Kidney epithelial cell (primary cell): ENCODE measurements at regions not wholly inside any gene's neighbourhood (a gene's known extent, or its start where the extent isn't known, plus 50 kb on each side); places are given as distances from the start of the nearest gene placed in this dataset.

Source experiments
- DNase-seq: peaks from one replicate; pipeline ENCODE4 v3.0.0-alpha.2; 2010; ENCODE audit warnings: low read depth
- H3K27me3 ChIP-seq: 2 replicates; pipeline ENCODE4 v1.6.0; 2011; ENCODE audit warnings: low read length; ENCODE audit not compliant: control insufficient read depth, insufficient read depth
- H3K36me3 ChIP-seq: 2 replicates; pipeline ENCODE4 v1.5.1; 2011; ENCODE audit warnings: low read length; ENCODE audit not compliant: control insufficient read depth, insufficient read depth
- H3K4me3 ChIP-seq: 2 replicates; pipeline ENCODE4 v1.5.1; 2011; ENCODE audit warnings: low read depth, mild to moderate bottlenecking, control low read depth, low read length
- CTCF ChIP-seq: IDR thresholded peaks from 2 replicates; pipeline ENCODE4 v1.5.1; 2011; ENCODE audit warnings: mild to moderate bottlenecking, moderate library complexity, low read length, control low read depth, inconsistent platforms; ENCODE audit not compliant: insufficient read depth, poor library complexity, severe bottlenecking

GRCh38 chr5:143757116-143757515 lies 54.8 kb upstream of the HMHB1 start:
- H3K36me3 ChIP-seq = no peaks in the 10 kb centered on the region
- no peak overlapping the region for H3K4me3 ChIP-seq
- DNase-seq = no peak
- H3K27me3 ChIP-seq = no peaks in the 10 kb centered on the region
- TF ChIP-seq CTCF = no peak

GRCh38 chr5:143755966-143756365 lies 56.0 kb upstream of the HMHB1 start:
- TF ChIP-seq CTCF = no peak

GRCh38 chr5:143752165-143752850 lies 59.7 kb upstream of the HMHB1 start:
- H3K36me3 ChIP-seq = no peaks in the 10 kb centered on the region
- no peak for DNase-seq
- no peak for TF ChIP-seq CTCF
- H3K4me3 ChIP-seq = no peak overlapping the region
- H3K27me3 ChIP-seq = no peaks in the 10 kb centered on the region

More at GRCh38 chr5:143755966-143756365, 56.0 kb upstream of the HMHB1 start:
- H3K4me3 ChIP-seq = no peak overlapping the region
- H3K36me3 ChIP-seq = no peaks in the 10 kb centered on the region
- no peak for DNase-seq
- H3K27me3 ChIP-seq = no peaks in the 10 kb centered on the region

GRCh38 chr5:143751342-143751741 lies 60.6 kb upstream of the HMHB1 start:
- H3K27me3 ChIP-seq = no peaks in the 10 kb centered on the region
- H3K36me3 ChIP-seq = no peaks in the 10 kb centered on the region
- H3K4me3 ChIP-seq = no peak overlapping the region
- TF ChIP-seq CTCF = no peak
- DNase-seq = no peak

GRCh38 chr5:143749581-143750205 lies 62.3 kb upstream of the HMHB1 start:
- Histone ChIP-seq H3K27me3 (no peaks in the 10 kb centered on the region), H3K4me3 (no peak overlapping the region), H3K36me3 (no peaks in the 10 kb centered on the region)
- DNase-seq = no peak
- TF ChIP-seq CTCF = no peak

GRCh38 chr5:143748516-143748915 lies 63.4 kb upstream of the HMHB1 start:
- Histone ChIP-seq H3K36me3 (no peaks in the 10 kb centered on the region), H3K4me3 (no peak overlapping the region)
- TF ChIP-seq CTCF = no peak

More at GRCh38 chr5:143748516-143748915, 63.4 kb upstream of the HMHB1 start:
- no peaks in the 10 kb centered on the region for H3K27me3 ChIP-seq
- no peak for DNase-seq
